Liver (tissue), 8 donors: ENCODE measurements at regions not wholly inside any gene's neighbourhood (a gene's known extent, or its start where the extent isn't known, plus 50 kb on each side); places are given as distances from the start of the nearest gene placed in this dataset.

Experiments
- DNase-seq: peaks from one replicate; pipeline ENCODE4 v3.0.0-alpha.2; 2017; ENCODE audit warnings: low spot score
- H3K27ac ChIP-seq, 2 donors: one replicate each; pipeline ENCODE4 v1.7.0; 2013; ENCODE audit warnings: inconsistent platforms in 2 of 2, low read length in 2 of 2, control low read depth in 1 of 2, low read depth in 1 of 2, mild to moderate bottlenecking in 1 of 2
- H3K27me3 ChIP-seq, 4 donors: one replicate each; pipeline versions ENCODE4 v1.6.1 to v1.7.0; 2013; ENCODE audit warnings: low read length in 3 of 4, inconsistent platforms in 1 of 4, mild to moderate bottlenecking in 1 of 4, moderate library complexity in 1 of 4; ENCODE audit not compliant: control insufficient read depth in 4 of 4, insufficient read depth in 4 of 4
- H3K36me3 ChIP-seq, 4 donors: one replicate each; pipeline versions ENCODE4 v1.6.1 to v1.7.0; 2013; ENCODE audit warnings: low read length in 3 of 4, mild to moderate bottlenecking in 3 of 4, low read depth in 1 of 4, moderate library complexity in 1 of 4; ENCODE audit not compliant: control insufficient read depth in 4 of 4, insufficient read depth in 3 of 4
- H3K4me1 ChIP-seq, 4 donors: one replicate each; pipeline versions ENCODE4 v1.6.1 to v1.7.0; 2013; ENCODE audit warnings: low read length in 3 of 4, mild to moderate bottlenecking in 3 of 4, moderate library complexity in 1 of 4; ENCODE audit not compliant: control insufficient read depth in 4 of 4, insufficient read depth in 4 of 4
- H3K4me3 ChIP-seq, 3 donors: one replicate each; pipeline versions ENCODE4 v1.6.1 to v1.7.0; 2013; ENCODE audit warnings: low read length in 3 of 3, control low read depth in 1 of 3, low read depth in 1 of 3, mild to moderate bottlenecking in 1 of 3
- H3K9ac ChIP-seq, 2 donors: one replicate each; pipeline ENCODE4 v1.7.0; 2013; ENCODE audit warnings: low read length in 2 of 2, mild to moderate bottlenecking in 2 of 2, moderate library complexity in 2 of 2, control low read depth in 1 of 2, low read depth in 1 of 2
- H3K9me3 ChIP-seq, 4 donors: one replicate each; pipeline versions ENCODE4 v1.6.1 to v1.7.0; 2013; ENCODE audit warnings: low read length in 3 of 4; ENCODE audit not compliant: control insufficient read depth in 4 of 4
- CTCF ChIP-seq: fragments of 150-350 bp; IDR thresholded peaks from 2 replicates; pipeline ENCODE4 v1.5.1; 2017; ENCODE audit warnings: improper control_type of control experiment, low read depth, low read length; ENCODE audit not compliant: missing input control
- EGR1 ChIP-seq, 2 donors: IDR thresholded peaks; 2 replicates each; pipeline ENCODE4 v1.6.1; 2016 to 2018; ENCODE audit warnings: antibody characterized with exemption in 2 of 2, low read depth in 2 of 2
- FOXA1 ChIP-seq: IDR thresholded peaks from 2 replicates; pipeline ENCODE4 v1.6.1; 2016; ENCODE audit warnings: antibody characterized with exemption
- GABPA ChIP-seq, 2 donors: IDR thresholded peaks in 1 of 2; conservative IDR thresholded peaks in 1 of 2; 2 replicates each; pipeline ENCODE4 v1.6.1; 2016; ENCODE audit warnings: antibody characterized with exemption in 2 of 2, mild to moderate bottlenecking in 1 of 2, moderate library complexity in 1 of 2
- HNF4A ChIP-seq, 2 donors: conservative IDR thresholded peaks; 2 replicates each; pipeline ENCODE4 v1.6.1; 2016; ENCODE audit warnings: antibody characterized with exemption in 2 of 2, mild to moderate bottlenecking in 2 of 2
- HNF4G ChIP-seq: IDR thresholded peaks from 2 replicates; pipeline ENCODE4 v1.6.1; 2016; ENCODE audit warnings: antibody characterized with exemption
- JUND ChIP-seq, 2 donors: IDR thresholded peaks; 2 replicates each; pipeline ENCODE4 v1.6.1; 2016; ENCODE audit warnings: antibody characterized with exemption in 2 of 2
- MAX ChIP-seq: IDR thresholded peaks from 2 replicates; pipeline ENCODE4 v1.6.1; 2016; ENCODE audit warnings: antibody characterized with exemption
- RAD21 ChIP-seq, 2 donors: IDR thresholded peaks; 2 replicates each; pipeline ENCODE4 v1.6.1; 2016; ENCODE audit warnings: antibody characterized with exemption in 2 of 2, mild to moderate bottlenecking in 2 of 2
- REST ChIP-seq: IDR thresholded peaks from 2 replicates; pipeline ENCODE4 v1.6.1; 2016; ENCODE audit warnings: antibody characterized with exemption, mild to moderate bottlenecking
- SP1 ChIP-seq: IDR thresholded peaks from 2 replicates; pipeline ENCODE4 v1.6.1; 2018; ENCODE audit warnings: antibody characterized with exemption, mild to moderate bottlenecking
- TAF1 ChIP-seq: conservative IDR thresholded peaks from 2 replicates; pipeline ENCODE4 v1.6.1; 2016; ENCODE audit warnings: antibody characterized with exemption, mild to moderate bottlenecking
- YY1 ChIP-seq: IDR thresholded peaks from 2 replicates; pipeline ENCODE4 v1.6.1; 2016; ENCODE audit warnings: antibody characterized with exemption, mild to moderate bottlenecking
- WGBS: extraction: QIAGEN DNeasy Blood & Tissue Kit; methylation state at CpG from one replicate; pipeline ENCODE4 v1.1.7; 2013; 5-methylcytosine and 5-hydroxymethylcytosine counted together
- donor health status: healthy.
- donor health status: healthy.
- donor health status: healthy.
- donor health status: healthy.
- donor health status: healthy.

- TF ChIP-seq MAX (no peak), HNF4G (no peak)
Observed at GRCh38 chr20:4445784-4446183, 196.7 kb upstream of the ADRA1D start (continued).

- no peaks in the 10 kb centered on the region for H3K36me3 ChIP-seq
- H3K9ac ChIP-seq: no peak overlapping the region
- TF ChIP-seq RAD21 (IDR thresholded peaks at IDR 0.05) (no peak), SP1 (no peak), HNF4G (no peak), FOXA1 (no peak), REST (no peak), JUND (IDR thresholded peaks at IDR 0.05) (no peak), CTCF (no peak), GABPA (IDR thresholded peaks at IDR 0.05 in 1 of 2, conservative IDR thresholded peaks at IDR 0.05 in 1 of 2) (no peak), YY1 (no peak), EGR1 (IDR thresholded peaks at IDR 0.05; ENCODE audit: low read depth in 2 of 2) (no peak)
- H3K4me3 ChIP-seq: no peak overlapping the region
- H3K9me3 ChIP-seq: no peaks in the 10 kb centered on the region
- peaks cover 0 to 7% (median 0%) of the 10 kb centered on the region in 4 donors for H3K27me3 ChIP-seq
- no peak for DNase-seq
- WGBS: 65% methylated on average over 2 of the region's 2 CpGs
- no peaks in the 10 kb centered on the region for H3K4me1 ChIP-seq
- no peak overlapping the region for H3K27ac ChIP-seq
Observed at GRCh38 chr20:4445331-4445730, 196.2 kb upstream of the ADRA1D start.

GRCh38 chr20:4444404-4444803 is 195.3 kb upstream of the ADRA1D start:
- 66% methylated on average over 2 of the region's 2 CpGs for WGBS
- Histone ChIP-seq H3K27me3 (peaks cover 0 to 7% (median 0%) of the 10 kb centered on the region in 4 donors), H3K9me3 (no peaks in the 10 kb centered on the region), H3K4me1 (no peaks in the 10 kb centered on the region), H3K9ac (no peak overlapping the region), H3K27ac (no peak overlapping the region), H3K36me3 (no peaks in the 10 kb centered on the region), H3K4me3 (no peak overlapping the region)
- no peak for TF ChIP-seq CTCF
- TF ChIP-seq SP1: no peak
- TF ChIP-seq TAF1: no peak
- TF ChIP-seq HNF4A (conservative IDR thresholded peaks at IDR 0.05): no peak
- TF ChIP-seq JUND (IDR thresholded peaks at IDR 0.05): no peak
- no peak for DNase-seq
